ENCODE measurements at regions not wholly inside any gene's neighbourhood (a gene's known extent, or its start where the extent isn't known, plus 50 kb on each side); places are given as distances from the start of the nearest gene placed in this dataset.

DNA sequence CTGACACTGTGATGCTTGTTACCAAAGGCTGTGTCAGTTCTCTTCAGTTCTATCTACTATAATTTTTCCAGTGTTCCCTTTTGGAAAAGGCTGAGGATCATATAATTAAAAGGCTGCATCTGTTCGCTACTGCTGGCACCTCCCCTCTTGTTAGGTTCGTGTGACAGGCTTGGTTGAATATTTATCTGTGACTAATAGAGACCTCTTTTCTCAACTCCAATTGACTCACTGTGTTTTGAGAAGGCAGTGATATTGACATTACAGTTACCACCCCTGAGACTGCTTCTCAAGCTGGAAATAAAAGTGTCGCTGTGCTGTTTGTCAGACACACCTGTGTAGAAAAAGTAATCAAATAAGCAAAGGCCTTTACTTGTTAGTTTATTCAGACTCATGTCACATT lies 205.5 kb upstream of the KCNH7 start:
- no peak for TF ChIP-seq CTCF (IDR thresholded peaks at IDR 0.05)
- TF ChIP-seq POLR2A (IDR thresholded peaks at IDR 0.05): no peak

All from body of pancreas (tissue), 4 donors.